A549 (cell line): ENCODE measurements at regions not wholly inside any gene's neighbourhood (a gene's known extent, or its start where the extent isn't known, plus 50 kb on each side); places are given as distances from the start of the nearest gene placed in this dataset.

ENCODE experiments used
- ATAC-seq, 2 experiments: fragments of 200-7000 bp in 1 of 2; fragments of >200 bp in 1 of 2; cut with Nextera tagmentation in 1 of 2; cut with Tn5 transposase in 1 of 2; 3 replicates each; pipeline versions ENCODE4 v1.8.0 to v1.9.1; 2018 to 2020; ENCODE audit warnings: mild to moderate bottlenecking in 1 of 2, moderate library complexity in 1 of 2
- CTCF ChIA-PET: fragments of 300-600 bp; sonication (Branson Sonifier 250); formaldehyde crosslinking; extraction: SDS; loops from one replicate; lab custom pipeline; 2021; ENCODE audit warnings: antibody characterized with exemption, inconsistent platforms; lab: Yijun Ruan, JAX
- POLR2A ChIA-PET: fragments of 350-600 bp; formaldehyde crosslinking; extraction: SDS; loops from one replicate; lab custom pipeline; 2021; ENCODE audit warnings: antibody characterized with exemption, inconsistent platforms; lab: Yijun Ruan, JAX
- DNase-seq, 2 experiments: peaks; one replicate each; pipeline versions ENCODE4 v3.0.0 to v3.0.0-alpha.2; 2011 to 2016; ENCODE audit warnings: low read depth in 1 of 2, low spot score in 1 of 2
- FAIRE-seq: peaks from 2 replicates; lab custom pipeline; 2011; peaks lifted over from hg19 to GRCh38; lab: Jason Lieb, UNC
- H3K27ac ChIP-seq, 2 experiments: fragments of >200 bp; sonication (Bioruptor Twin); formaldehyde crosslinking; 3 replicates each; pipeline ENCODE4 v1.5.1; 2016 to 2017
- H3K4me1 ChIP-seq: fragments of >200 bp; sonication (Bioruptor Twin); formaldehyde crosslinking; 3 replicates; pipeline ENCODE4 v1.6.1; 2016
- H3K4me2 ChIP-seq: fragments of >200 bp; sonication (Bioruptor Twin); formaldehyde crosslinking; 3 replicates; pipeline ENCODE4 v1.6.1; 2016
- H3K4me3 ChIP-seq: fragments of >200 bp; sonication (Bioruptor Twin); formaldehyde crosslinking; 3 replicates; pipeline ENCODE4 v1.5.1; 2016
- H3K9me3 ChIP-seq: fragments of >200 bp; sonication (Bioruptor Twin); formaldehyde crosslinking; 3 replicates; pipeline ENCODE4 v1.6.1; 2016
- BCL3 ChIP-seq: fragments of >200 bp; sonication (Bioruptor Twin); formaldehyde crosslinking; IDR thresholded peaks from 3 replicates; pipeline ENCODE4 v1.6.1; 2016
- BHLHE40 ChIP-seq: IDR thresholded peaks from 2 replicates; pipeline ENCODE4 v1.6.1; 2012; ENCODE audit warnings: low read depth, low read length, inconsistent platforms
- CBX8 ChIP-seq: fragments of 200-600 bp; sonication (generic); IDR thresholded peaks from 2 replicates; pipeline ENCODE4 v1.6.1; 2016
- CEBPB ChIP-seq, 2 experiments: fragments of >200 bp in 1 of 2; sonication (Bioruptor Twin) in 1 of 2; formaldehyde crosslinking in 1 of 2; IDR thresholded peaks; 2 replicates each; pipeline ENCODE4 v1.6.1; 2012 to 2016
- CHD2 ChIP-seq: fragments of 150-350 bp; IDR thresholded peaks from 2 replicates; pipeline ENCODE4 v1.6.1; 2014; ENCODE audit warnings: low read length; ENCODE audit not compliant: partially characterized antibody
- ESRRA ChIP-seq: fragments of 150-350 bp; IDR thresholded peaks from 2 replicates; pipeline ENCODE4 v1.6.1; 2014; ENCODE audit warnings: mild to moderate bottlenecking, low read length, borderline replicate concordance
- FOSL2 ChIP-seq, 2 experiments: fragments of 450-650 bp in 1 of 2; fragments of >200 bp in 1 of 2; sonication (Bioruptor Twin) in 1 of 2; formaldehyde crosslinking; IDR thresholded peaks; 2 replicates each; pipeline versions ENCODE4 v1.5.0 to v1.6.1; 2016 to 2020; ENCODE audit warnings: mild to moderate bottlenecking in 1 of 2, moderate library complexity in 1 of 2
- FOXS1 ChIP-seq: fragments of 250-450 bp; sonication (Bioruptor Pico); IDR thresholded peaks from 2 replicates; pipeline ENCODE4 v1.5.0; 2020; ENCODE audit warnings: mild to moderate bottlenecking, moderate library complexity
- GATA3 ChIP-seq: IDR thresholded peaks from 2 replicates; pipeline ENCODE4 v1.6.1; 2012; ENCODE audit warnings: borderline replicate concordance
- HOXB13 ChIP-seq: fragments of 250-450 bp; sonication (Bioruptor Pico); IDR thresholded peaks from 2 replicates; pipeline ENCODE4 v1.5.0; 2020; ENCODE audit warnings: low read depth, mild to moderate bottlenecking, moderate library complexity
- HOXB5 ChIP-seq: fragments of 250-450 bp; sonication (Bioruptor Pico); IDR thresholded peaks from 2 replicates; pipeline ENCODE4 v1.5.0; 2020; ENCODE audit warnings: mild to moderate bottlenecking, moderate library complexity
- JUN ChIP-seq, 2 experiments: fragments of >200 bp; sonication (Bioruptor Twin); formaldehyde crosslinking; IDR thresholded peaks; 2 replicates in 1 of 2; 3 replicates in 1 of 2; pipeline ENCODE4 v1.6.1; 2016 to 2017
- JUNB ChIP-seq: fragments of >200 bp; sonication (Bioruptor Twin); formaldehyde crosslinking; IDR thresholded peaks from 2 replicates; pipeline ENCODE4 v1.6.1; 2016
- MAFK ChIP-seq: fragments of 450-650 bp; IDR thresholded peaks from 2 replicates; pipeline ENCODE4 v1.6.1; 2014; ENCODE audit not compliant: partially characterized antibody
- MAZ ChIP-seq: fragments of 150-350 bp; IDR thresholded peaks from 2 replicates; pipeline ENCODE4 v1.6.1; 2014; ENCODE audit warnings: antibody characterized with exemption, low read depth, low read length, borderline replicate concordance
- MYC ChIP-seq: IDR thresholded peaks from 2 replicates; pipeline ENCODE4 v1.6.1; 2012; ENCODE audit warnings: mild to moderate bottlenecking, inconsistent platforms, low read length, improper control_type of control experiment, borderline replicate concordance
- NFE2L2 ChIP-seq: fragments of 150-350 bp; conservative IDR thresholded peaks from 2 replicates; pipeline ENCODE4 v1.6.1; 2014; ENCODE audit warnings: low read length
- PHF8 ChIP-seq: fragments of 200-600 bp; sonication (generic); IDR thresholded peaks from 2 replicates; pipeline ENCODE4 v1.6.1; 2016; ENCODE audit warnings: low read depth, mild to moderate bottlenecking, antibody characterized with exemption, moderate library complexity, borderline replicate concordance
- POLR2AphosphoS2 ChIP-seq: conservative IDR thresholded peaks from 2 replicates; pipeline ENCODE4 v1.6.1; 2012; ENCODE audit warnings: low read length, improper control_type of control experiment, inconsistent platforms
- RAD21 ChIP-seq, 2 experiments: fragments of >200 bp in 1 of 2; sonication (Bioruptor Twin) in 1 of 2; formaldehyde crosslinking in 1 of 2; IDR thresholded peaks in 1 of 2; conservative IDR thresholded peaks in 1 of 2; 2 replicates in 1 of 2; 3 replicates in 1 of 2; pipeline ENCODE4 v1.6.1; 2012 to 2018; ENCODE audit warnings: inconsistent platforms in 1 of 2
- RFX5 ChIP-seq: fragments of 450-650 bp; IDR thresholded peaks from 2 replicates; pipeline ENCODE4 v1.7.1; 2014; ENCODE audit warnings: antibody characterized with exemption, mild to moderate bottlenecking, moderate library complexity
- RNF2 ChIP-seq: fragments of 200-600 bp; sonication (generic); IDR thresholded peaks from 2 replicates; pipeline ENCODE4 v1.6.1; 2016; ENCODE audit warnings: low read depth, mild to moderate bottlenecking, antibody characterized with exemption, moderate library complexity, borderline replicate concordance
- SMC3 ChIP-seq: fragments of >200 bp; sonication (Bioruptor Twin); formaldehyde crosslinking; IDR thresholded peaks from 3 replicates; pipeline ENCODE4 v1.6.1; 2018; ENCODE audit warnings: inconsistent platforms
- SREBF2 ChIP-seq: fragments of 450-650 bp; IDR thresholded peaks from 2 replicates; pipeline ENCODE4 v1.6.1; 2014; ENCODE audit warnings: mild to moderate bottlenecking, moderate library complexity
- TFCP2L1 ChIP-seq: fragments of 250-450 bp; sonication (Bioruptor Pico); IDR thresholded peaks from 2 replicates; pipeline ENCODE4 v1.5.0; 2021; ENCODE audit warnings: mild to moderate bottlenecking
- ZC3H11A ChIP-seq: fragments of 450-650 bp; IDR thresholded peaks from 2 replicates; pipeline ENCODE4 v1.6.1; 2014; ENCODE audit warnings: antibody characterized with exemption, mild to moderate bottlenecking
- ZFP36 ChIP-seq: fragments of 450-650 bp; IDR thresholded peaks from 2 replicates; pipeline ENCODE4 v1.6.1; 2014; ENCODE audit warnings: borderline replicate concordance; ENCODE audit not compliant: partially characterized antibody
- WGBS: methylation state at CpG from one replicate; pipeline ENCODE4 v1.1.6; 2017; ENCODE audit errors: missing lambda C conversion rate; 5-methylcytosine and 5-hydroxymethylcytosine counted together
- TF ChIP-seq, protein P1 (sequence below): fragments of 150-350 bp; IDR thresholded peaks from 2 replicates; pipeline ENCODE4 v1.6.1; 2014; ENCODE audit warnings: low read depth, mild to moderate bottlenecking, low read length
- TF ChIP-seq, protein P2 (sequence below): fragments of >200 bp; sonication (Bioruptor Twin); formaldehyde crosslinking; IDR thresholded peaks from 3 replicates; pipeline ENCODE4 v1.5.1; 2016
- TF ChIP-seq, protein P3 (sequence below): IDR thresholded peaks from 2 replicates; pipeline ENCODE4 v1.6.1; 2012

DNA sequence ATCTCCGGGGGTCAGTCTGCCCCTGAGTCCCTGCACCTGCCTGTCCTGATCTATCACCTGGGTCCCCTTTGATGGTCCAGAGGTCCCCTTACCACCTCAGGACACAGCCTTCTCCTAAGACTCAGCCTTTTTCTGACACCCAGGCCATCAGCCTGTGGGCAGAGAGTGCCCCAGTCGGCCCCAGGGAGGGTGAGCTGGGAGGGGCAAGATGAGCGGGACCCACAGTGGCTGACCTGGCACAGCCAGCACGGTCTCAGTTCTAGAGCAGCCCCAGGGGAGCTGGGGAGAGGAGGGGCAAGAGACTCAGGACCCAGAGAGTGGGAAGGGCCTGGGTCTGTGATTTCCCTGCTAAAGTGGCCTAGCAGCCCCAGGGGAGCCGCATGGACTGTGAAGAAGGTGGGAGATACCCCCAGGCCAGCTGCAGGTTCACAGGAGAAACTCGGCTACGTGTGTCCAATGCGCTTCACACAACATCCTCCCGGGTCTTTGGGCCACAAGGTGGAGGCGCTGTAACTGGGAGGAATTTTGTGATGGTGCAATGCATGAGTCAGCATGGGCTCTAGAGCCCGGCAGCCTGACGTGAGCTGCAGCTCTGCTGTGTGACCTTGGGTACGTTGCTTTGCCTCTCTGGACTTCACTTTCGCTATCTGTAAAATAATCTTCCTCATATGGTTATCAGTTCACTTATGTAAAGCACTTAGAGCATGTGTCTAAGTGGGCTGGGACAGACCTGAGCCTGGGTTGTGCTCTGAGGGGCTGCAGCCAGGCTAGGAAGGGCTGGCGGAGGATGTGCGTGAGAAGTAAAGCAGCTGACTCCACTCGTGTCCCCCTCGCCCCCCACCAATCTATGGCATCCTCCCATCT, 67.2 kb upstream of the LHX1 start:
- Histone ChIP-seq H3K4me1 (peaks cover 8% of the 10 kb centered on the region), H3K4me3 (no peak overlapping the region), H3K27ac (peak overlapping the region; percentile 15 to 78; a peak in 5 of 6 replicates), H3K4me2 (no peak overlapping the region), H3K9me3 (no peaks in the 10 kb centered on the region)
- TF ChIP-seq FOSL2 (IDR thresholded peaks at IDR 0.05) (peak; percentile 26; the same call in 1 of the 2 replicates), FOSL2 (CRISPR knock-in tag; IDR thresholded peaks at IDR 0.05) (peak; percentile 93), SREBF2 (no peak), MAFK (peak; percentile 75), GATA3 (no peak), CEBPB (IDR thresholded peaks at IDR 0.05) (peak; percentile 61 to 89; a peak in 3 of 4 replicates), SMC3 (peak; percentile 34; the same call in 2 of the 3 replicates), NFE2L2 (peak; percentile 54; the same call in 1 of the 2 replicates), PHF8 (no peak), JUN (IDR thresholded peaks at IDR 0.05) (peak in 1 of 2 experiments; percentile 40; a peak in 1 of 5 replicates), ZFP36 (peak; percentile 96), RAD21 (conservative IDR thresholded peaks at IDR 0.05 in 1 of 2, IDR thresholded peaks at IDR 0.05 in 1 of 2) (peak; percentile 28 to 37; a peak in 1 of 5 replicates), TFCP2L1 (CRISPR knock-in tag) (0 out of 2 replicates have a peak, but pooled peaks have one; percentile 16), FOXS1 (CRISPR knock-in tag) (no peak)
- TF ChIP-seq, protein P1, sequence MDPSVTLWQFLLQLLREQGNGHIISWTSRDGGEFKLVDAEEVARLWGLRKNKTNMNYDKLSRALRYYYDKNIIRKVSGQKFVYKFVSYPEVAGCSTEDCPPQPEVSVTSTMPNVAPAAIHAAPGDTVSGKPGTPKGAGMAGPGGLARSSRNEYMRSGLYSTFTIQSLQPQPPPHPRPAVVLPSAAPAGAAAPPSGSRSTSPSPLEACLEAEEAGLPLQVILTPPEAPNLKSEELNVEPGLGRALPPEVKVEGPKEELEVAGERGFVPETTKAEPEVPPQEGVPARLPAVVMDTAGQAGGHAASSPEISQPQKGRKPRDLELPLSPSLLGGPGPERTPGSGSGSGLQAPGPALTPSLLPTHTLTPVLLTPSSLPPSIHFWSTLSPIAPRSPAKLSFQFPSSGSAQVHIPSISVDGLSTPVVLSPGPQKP, result no peak
- TF ChIP-seq, protein P2, sequence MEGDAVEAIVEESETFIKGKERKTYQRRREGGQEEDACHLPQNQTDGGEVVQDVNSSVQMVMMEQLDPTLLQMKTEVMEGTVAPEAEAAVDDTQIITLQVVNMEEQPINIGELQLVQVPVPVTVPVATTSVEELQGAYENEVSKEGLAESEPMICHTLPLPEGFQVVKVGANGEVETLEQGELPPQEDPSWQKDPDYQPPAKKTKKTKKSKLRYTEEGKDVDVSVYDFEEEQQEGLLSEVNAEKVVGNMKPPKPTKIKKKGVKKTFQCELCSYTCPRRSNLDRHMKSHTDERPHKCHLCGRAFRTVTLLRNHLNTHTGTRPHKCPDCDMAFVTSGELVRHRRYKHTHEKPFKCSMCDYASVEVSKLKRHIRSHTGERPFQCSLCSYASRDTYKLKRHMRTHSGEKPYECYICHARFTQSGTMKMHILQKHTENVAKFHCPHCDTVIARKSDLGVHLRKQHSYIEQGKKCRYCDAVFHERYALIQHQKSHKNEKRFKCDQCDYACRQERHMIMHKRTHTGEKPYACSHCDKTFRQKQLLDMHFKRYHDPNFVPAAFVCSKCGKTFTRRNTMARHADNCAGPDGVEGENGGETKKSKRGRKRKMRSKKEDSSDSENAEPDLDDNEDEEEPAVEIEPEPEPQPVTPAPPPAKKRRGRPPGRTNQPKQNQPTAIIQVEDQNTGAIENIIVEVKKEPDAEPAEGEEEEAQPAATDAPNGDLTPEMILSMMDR, result peak; percentile 25; the same call in 1 of the 3 replicates
- TF ChIP-seq, protein P3, sequence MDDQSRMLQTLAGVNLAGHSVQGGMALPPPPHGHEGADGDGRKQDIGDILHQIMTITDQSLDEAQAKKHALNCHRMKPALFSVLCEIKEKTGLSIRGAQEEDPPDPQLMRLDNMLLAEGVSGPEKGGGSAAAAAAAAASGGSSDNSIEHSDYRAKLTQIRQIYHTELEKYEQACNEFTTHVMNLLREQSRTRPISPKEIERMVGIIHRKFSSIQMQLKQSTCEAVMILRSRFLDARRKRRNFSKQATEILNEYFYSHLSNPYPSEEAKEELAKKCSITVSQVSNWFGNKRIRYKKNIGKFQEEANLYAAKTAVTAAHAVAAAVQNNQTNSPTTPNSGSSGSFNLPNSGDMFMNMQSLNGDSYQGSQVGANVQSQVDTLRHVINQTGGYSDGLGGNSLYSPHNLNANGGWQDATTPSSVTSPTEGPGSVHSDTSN, result no peak
- peak; percentile 85 to 89 for ATAC-seq
- WGBS, result 57% methylated on average over 18 of the region's 18 CpGs
- no peak for FAIRE-seq
- CTCF ChIA-PET, result interaction anchor here (1.1 to 1.7 kb wide), 6 partner anchors 12 to 241 kb away, joined by 3 to 8 read pairs (median 4); no protein-coding TSS in a partner anchor
- peak; percentile 73 to 75 for DNase-seq
- POLR2A ChIA-PET, result no interaction called here

GRCh38 chr17:36870720-36870999, 66.6 kb upstream of the LHX1 start:
- WGBS, result 71% methylated on average over 1 of the region's 1 CpG
- DNase-seq (no peak), ATAC-seq (peak in 1 of 2 experiments; percentile 24; a peak in 2 of 6 replicates), FAIRE-seq (no peak)
- no peak overlapping the region for H3K4me3 ChIP-seq
- H3K27ac ChIP-seq, result peak overlapping the region in 1 of 2 experiments; percentile 78; a peak in 3 of 6 replicates
- peaks cover 8% of the 10 kb centered on the region for H3K4me1 ChIP-seq
- ChIA-PET CTCF (interaction anchor here (1.1 to 1.7 kb wide), 5 partner anchors 13 to 242 kb away, joined by 3 to 8 read pairs (median 3); no protein-coding TSS in a partner anchor), POLR2A (no interaction called here)
- H3K4me2 ChIP-seq, result no peak overlapping the region
- no peaks in the 10 kb centered on the region for H3K9me3 ChIP-seq
- TF ChIP-seq CBX8 (no peak), MYC (no peak), HOXB13 (CRISPR knock-in tag) (no peak), RFX5 (no peak), ZC3H11A (no peak), BCL3 (no peak), JUNB (no peak), RNF2 (no peak), JUN (IDR thresholded peaks at IDR 0.05) (no peak), BHLHE40 (no peak), POLR2AphosphoS2 (no peak), MAZ (no peak), MAFK (no peak), NFE2L2 (no peak), ESRRA (no peak), HOXB5 (CRISPR knock-in tag) (no peak), CHD2 (no peak)
- TF ChIP-seq, protein P1, result no peak
